HG02610 (cell line): ENCODE measurements at regions not wholly inside any gene's neighbourhood (a gene's known extent, or its start where the extent isn't known, plus 50 kb on each side); places are given as distances from the start of the nearest gene placed in this dataset.
A peak's percentile ranks its signal among the peaks of the same experiment; 100 is the strongest.

Source experiments
- ATAC-seq: cut with Tn5 transposase; IDR thresholded peaks from one replicate; pipeline ENCODE4 v1.9.1; 2021; ENCODE audit warnings: mild to moderate bottlenecking, moderate library complexity; ENCODE audit not compliant: unreplicated experiment

GRCh38 chr13:97110936-97111335, 111.2 kb upstream of the MBNL2 start:
- no peak for ATAC-seq

- no peak for ATAC-seq
These were observed 110.4 kb upstream of the MBNL2 start for GRCh38 chr13:97111756-97112155.

- no peak for ATAC-seq
These were observed 109.5 kb upstream of the MBNL2 start for GRCh38 chr13:97112446-97113152.

DNA sequence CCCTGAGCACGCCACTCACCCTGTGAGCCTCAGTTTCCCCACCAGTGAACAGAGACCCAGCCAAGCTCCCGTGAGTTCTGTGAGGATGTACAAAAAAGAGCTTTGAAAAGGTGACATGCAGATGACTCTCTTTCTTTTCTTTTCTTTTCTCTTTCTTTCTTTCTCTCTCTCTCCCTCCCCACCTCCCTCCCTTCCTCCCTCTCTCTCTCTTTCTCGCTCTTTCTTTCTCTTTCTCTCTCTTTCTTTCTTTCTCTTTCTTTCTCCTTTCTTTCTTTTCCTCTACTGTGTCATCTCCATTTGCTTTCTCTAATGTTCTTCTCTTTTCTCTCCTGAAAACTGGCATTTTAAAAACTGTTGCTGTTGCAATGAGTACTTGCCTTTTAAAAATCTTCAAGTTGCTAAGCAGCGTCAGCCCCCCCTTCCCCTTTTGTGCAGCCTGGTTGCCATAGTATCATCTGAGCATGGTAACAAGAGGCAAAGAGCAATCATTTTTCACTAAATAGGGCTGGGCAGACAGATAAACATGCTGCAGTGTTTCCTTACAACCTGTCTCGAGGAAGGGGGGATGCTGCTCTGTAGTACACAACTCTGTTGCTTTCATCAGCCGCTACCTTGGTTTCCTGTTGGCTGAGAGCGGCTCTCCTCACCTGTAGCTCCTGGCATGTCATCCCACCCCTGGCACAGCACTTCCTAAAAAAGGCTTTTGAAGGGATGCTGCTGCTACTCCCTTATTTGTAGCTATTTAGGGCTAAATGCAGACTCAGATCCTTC, 108.7 kb upstream of the MBNL2 start:
- ATAC-seq = no peak

GRCh38 chr13:97114651-97115050, 107.5 kb upstream of the MBNL2 start:
- ATAC-seq = no peak

GRCh38 chr13:97116754-97117153, 105.4 kb upstream of the MBNL2 start:
- ATAC-seq = peak; percentile 81

DNA sequence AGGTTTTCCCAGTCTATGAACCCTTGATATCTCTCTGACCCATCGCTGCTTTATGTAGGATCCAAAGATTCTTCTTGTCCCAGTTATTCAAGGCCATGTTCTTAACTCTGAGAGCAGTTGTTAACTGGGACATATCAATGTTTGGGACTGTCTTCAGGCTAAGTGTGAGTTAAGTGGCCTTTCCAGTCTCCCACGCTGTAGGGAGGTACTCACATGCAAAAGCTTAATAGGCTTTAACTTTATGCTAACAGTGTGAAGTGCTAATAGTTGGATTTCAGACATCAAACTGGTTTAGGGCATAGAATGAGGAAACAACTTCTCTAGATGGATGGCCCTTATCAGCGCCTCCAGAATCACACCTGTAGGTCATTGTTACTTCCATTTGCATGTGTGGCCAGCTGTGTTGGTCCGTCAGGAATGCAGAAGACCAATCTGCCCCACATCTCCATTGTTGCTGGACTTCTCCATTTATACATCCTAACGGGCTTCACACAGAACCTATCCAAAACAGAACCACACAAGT, 104.7 kb upstream of the MBNL2 start:
- ATAC-seq = no peak

- ATAC-seq = no peak
These were observed 102.2 kb upstream of the MBNL2 start for GRCh38 chr13:97119943-97120342.

DNA sequence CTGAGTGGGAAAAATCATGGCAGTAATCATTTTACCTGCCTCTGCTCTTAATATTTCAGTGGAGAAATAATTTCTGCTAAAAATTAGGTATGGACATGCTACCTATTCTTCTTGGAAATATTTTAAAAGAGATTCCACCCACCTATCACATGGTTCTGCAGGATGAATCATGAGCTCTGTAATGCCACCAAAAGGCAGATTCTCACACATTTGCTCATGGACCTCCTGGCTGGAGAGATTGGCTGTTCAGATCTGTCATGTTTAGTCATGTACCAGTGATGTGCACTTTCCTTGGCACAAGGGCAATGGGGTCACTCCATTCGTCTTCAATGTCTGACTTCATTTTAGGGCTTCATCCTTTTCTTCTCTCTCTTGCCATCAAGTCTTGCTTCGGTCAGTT, 101.8 kb upstream of the MBNL2 start:
- no peak for ATAC-seq

DNA sequence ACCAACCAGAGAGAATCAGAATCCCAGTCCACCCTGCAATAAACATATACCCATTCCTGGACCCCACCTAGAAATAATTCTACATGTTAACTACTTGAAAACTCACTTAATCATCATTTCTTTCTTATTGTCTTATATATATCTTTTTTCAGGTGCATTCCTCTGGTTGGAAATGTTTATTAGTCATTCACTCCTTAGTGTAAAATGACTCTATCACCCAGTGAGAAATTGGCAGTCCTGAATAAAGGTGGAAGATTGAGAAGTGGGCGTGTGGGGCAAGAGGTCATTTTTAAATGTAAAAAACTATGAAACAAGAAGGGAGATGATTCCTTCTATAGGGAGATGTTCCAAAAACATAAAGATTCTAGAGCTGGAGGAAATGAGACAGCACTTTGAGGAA, 101.2 kb upstream of the MBNL2 start:
- no peak for ATAC-seq

GRCh38 chr13:97121894-97122293, 100.2 kb upstream of the MBNL2 start:
- no peak for ATAC-seq

GRCh38 chr13:97122381-97122996, 99.6 kb upstream of the MBNL2 start:
- ATAC-seq = no peak

DNA sequence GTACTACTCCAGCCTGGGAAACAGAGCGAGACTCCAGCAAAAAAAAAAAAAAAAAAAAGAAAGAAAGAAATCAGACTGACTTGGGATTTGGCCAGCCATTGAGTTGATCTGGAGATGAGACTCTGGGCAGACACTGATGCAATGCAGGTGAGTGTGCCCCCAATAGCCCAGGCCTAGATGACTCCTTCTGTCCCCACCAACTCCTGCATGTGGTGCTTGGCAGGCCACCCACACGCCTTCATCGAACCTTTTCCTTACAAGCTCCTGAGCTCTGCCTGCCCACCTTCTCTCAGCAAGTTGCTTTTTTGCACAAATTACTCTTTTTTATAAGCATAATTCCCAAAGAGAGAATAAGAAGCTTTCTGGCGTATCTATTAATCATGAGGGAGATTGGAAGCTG, 97.9 kb upstream of the MBNL2 start:
- ATAC-seq = no peak

GRCh38 chr13:97124915-97125809, 97.0 kb upstream of the MBNL2 start:
- ATAC-seq = peak; percentile 52

DNA sequence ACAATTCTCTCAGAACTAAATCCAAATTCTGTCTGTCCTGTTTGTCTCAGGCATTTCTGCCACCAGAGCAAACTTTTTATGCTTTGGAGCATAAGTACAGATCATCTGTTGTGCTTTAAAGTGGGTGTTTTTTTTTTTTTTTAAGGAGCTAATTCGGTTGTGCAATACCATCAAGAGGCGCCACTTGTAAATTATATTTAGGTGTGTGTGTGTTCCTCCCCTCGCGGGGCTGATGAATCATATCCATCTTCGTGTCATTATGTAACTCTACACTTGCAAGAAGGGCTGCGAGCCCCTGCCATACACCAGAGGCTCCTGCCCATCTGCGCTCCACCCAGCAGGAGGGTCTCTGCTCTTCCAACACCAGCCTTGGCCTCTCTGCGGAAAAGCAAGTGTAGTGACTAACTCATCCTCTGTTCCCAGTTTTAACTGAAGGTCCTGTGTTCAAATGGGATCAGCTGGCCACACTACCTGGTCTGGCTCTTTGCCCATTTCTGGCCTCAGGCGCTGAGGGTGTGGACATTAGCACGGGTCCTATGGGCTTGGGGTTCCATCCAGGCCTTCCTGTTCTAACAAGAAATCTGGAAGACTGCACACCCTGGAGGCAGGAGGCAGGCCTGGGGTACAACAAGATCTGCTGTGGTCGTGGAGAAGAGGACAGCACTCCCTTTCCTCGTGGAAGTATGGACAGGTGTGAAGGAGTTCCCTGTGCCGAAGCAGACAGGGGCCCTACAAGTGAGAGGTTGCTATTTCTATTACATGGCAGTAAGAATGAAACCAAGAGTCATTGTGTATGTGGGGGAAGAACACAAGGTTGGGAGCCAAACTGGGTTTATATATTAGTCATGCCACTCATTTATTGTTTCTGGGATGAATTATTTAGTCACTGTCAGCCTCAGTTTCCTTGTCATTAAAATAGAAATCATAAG, 96.1 kb upstream of the MBNL2 start:
- peak; percentile 95 for ATAC-seq

GRCh38 chr13:97127842-97128241, 94.3 kb upstream of the MBNL2 start:
- no peak for ATAC-seq

DNA sequence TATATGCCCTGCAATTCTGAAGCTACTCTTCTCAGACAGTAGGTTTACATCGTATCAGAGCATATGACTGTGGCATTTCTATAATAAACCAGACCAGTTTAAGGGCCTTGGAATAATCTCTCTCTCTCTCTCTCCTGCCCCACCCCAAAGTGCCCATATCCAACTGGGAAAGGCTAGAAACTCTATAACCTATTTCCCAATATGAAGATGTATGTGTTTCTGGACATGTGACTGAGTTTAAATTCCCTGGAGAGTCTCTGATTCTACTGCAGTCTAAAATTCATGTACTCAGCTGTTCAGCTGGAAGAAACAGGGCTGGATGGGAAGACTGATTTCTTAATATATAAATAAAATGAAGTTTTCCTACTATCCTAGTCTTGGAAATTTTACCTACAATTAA, 91.9 kb upstream of the MBNL2 start:
- no peak for ATAC-seq

- ATAC-seq = no peak
These were observed 90.7 kb upstream of the MBNL2 start for GRCh38 chr13:97131447-97131846.

- ATAC-seq = no peak
These were observed 88.6 kb upstream of the MBNL2 start for GRCh38 chr13:97133554-97133953.

DNA sequence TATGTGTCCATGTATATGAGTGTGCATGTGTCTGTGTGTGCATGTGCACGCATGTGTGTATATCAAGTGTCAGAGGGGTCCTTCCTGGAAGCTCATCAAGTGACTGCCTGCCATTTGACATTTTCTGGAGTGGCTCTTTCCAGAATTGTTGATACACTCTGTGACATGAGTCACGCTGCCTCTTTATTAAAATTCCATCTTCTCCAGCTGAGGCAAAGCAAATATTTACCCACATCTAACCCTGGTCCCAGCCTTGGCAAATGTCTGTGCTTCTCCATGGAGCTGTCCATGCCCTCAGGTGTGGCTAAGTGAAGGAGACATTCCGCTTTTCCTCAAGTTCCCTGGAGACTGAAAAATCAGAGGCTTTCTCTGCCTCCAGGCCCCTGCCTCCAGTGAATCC, 88.2 kb upstream of the MBNL2 start:
- no peak for ATAC-seq
